ENCODE measurements at regions not wholly inside any gene's neighbourhood (a gene's known extent, or its start where the extent isn't known, plus 50 kb on each side); places are given as distances from the start of the nearest gene placed in this dataset.
A peak's percentile ranks its signal among the peaks of the same experiment; 100 is the strongest.

DNA sequence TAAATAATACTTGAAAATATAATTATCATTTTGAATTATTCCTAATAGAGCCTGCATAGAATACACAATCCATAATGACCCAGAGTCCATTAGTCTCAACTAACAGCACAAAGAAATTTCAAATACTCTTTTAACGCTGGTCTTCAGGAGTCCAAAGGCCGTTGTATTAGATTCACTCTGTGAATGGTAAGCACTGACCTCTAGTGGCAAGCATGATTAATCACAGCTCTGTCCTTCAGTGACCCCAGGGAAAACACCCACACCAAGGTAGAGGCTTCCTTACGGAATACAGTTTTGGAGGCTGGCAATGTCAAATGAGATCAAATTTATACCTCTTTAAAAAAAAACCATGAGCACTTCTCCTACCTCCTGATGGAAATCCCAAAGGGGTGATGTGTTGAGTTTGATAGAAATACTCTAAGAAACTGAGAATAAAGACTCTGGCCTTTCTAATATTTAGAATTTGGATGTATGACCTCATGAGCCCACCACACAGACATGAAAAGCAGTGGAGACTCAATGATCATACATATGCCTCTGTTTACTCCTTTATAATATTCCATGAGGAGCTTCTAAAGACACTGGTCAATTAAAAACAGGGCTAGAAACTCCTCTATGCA is 147.2 kb upstream of the DKK2 start:
- H3K36me3 ChIP-seq = no peaks in the 10 kb centered on the region
- H3K4me1 ChIP-seq = no peaks in the 10 kb centered on the region
- DNase-seq (ENCODE audit: extremely low spot score) = no peak
- H3K4me3 ChIP-seq = no peak overlapping the region
- no peaks in the 10 kb centered on the region for H3K27me3 ChIP-seq
- 2% methylated on average over 3 of the region's 3 CpGs for WGBS
- intact Hi-C loops (cut with DNase I) = loop anchor here (5.0 kb wide), 1 partner anchor 816 kb away; the partner anchor contains the start of gene GIMD1
- no peaks in the 10 kb centered on the region for H3K9me3 ChIP-seq
- no peak overlapping the region for H3K27ac ChIP-seq (replicated peaks in 1 of 4)
- TF ChIP-seq, protein P1, sequence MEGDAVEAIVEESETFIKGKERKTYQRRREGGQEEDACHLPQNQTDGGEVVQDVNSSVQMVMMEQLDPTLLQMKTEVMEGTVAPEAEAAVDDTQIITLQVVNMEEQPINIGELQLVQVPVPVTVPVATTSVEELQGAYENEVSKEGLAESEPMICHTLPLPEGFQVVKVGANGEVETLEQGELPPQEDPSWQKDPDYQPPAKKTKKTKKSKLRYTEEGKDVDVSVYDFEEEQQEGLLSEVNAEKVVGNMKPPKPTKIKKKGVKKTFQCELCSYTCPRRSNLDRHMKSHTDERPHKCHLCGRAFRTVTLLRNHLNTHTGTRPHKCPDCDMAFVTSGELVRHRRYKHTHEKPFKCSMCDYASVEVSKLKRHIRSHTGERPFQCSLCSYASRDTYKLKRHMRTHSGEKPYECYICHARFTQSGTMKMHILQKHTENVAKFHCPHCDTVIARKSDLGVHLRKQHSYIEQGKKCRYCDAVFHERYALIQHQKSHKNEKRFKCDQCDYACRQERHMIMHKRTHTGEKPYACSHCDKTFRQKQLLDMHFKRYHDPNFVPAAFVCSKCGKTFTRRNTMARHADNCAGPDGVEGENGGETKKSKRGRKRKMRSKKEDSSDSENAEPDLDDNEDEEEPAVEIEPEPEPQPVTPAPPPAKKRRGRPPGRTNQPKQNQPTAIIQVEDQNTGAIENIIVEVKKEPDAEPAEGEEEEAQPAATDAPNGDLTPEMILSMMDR (IDR thresholded peaks at IDR 0.05) = peak; percentile 62 to 78 (median 65)
- TF ChIP-seq POLR2A (IDR thresholded peaks at IDR 0.05; ENCODE audit: low read depth) = no peak

DNA sequence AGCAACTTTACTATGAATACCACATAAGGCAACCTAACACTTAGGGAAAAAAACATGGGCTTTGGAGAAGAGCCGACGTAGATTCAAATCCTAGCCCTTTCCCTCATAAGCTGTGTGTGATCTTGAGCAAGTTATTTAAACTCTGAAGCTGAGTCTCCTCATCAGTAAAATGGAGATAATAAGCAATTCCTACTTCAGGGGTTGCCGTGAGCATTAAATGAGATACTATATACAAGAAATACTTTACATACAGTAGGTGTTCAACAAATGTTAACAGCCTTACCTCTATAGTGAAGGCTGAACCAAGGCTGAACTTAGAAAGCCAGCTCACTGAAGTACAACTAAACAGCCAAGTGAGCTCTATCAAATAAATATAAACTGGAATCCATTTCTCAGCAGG is 146.2 kb upstream of the DKK2 start:
- no peak overlapping the region for H3K27ac ChIP-seq (replicated peaks in 1 of 4)
- TF ChIP-seq EP300 (IDR thresholded peaks at IDR 0.05) (no peak), POLR2AphosphoS5 (IDR thresholded peaks at IDR 0.05) (no peak), POLR2A (IDR thresholded peaks at IDR 0.05; ENCODE audit: low read depth) (no peak)
- TF ChIP-seq, protein P1 (IDR thresholded peaks at IDR 0.05) = no peak
- no peaks in the 10 kb centered on the region for H3K4me1 ChIP-seq
- H3K36me3 ChIP-seq = no peaks in the 10 kb centered on the region
- H3K27me3 ChIP-seq = no peaks in the 10 kb centered on the region
- no peaks in the 10 kb centered on the region for H3K9me3 ChIP-seq
- H3K4me3 ChIP-seq = no peak overlapping the region
- 95% methylated on average over 3 of the region's 3 CpGs for WGBS
- intact Hi-C loops (cut with DNase I) = loop anchor here (5.0 kb wide), 1 partner anchor 815 kb away; the partner anchor contains the start of gene GIMD1
- no peak for DNase-seq (ENCODE audit: extremely low spot score)

DNA sequence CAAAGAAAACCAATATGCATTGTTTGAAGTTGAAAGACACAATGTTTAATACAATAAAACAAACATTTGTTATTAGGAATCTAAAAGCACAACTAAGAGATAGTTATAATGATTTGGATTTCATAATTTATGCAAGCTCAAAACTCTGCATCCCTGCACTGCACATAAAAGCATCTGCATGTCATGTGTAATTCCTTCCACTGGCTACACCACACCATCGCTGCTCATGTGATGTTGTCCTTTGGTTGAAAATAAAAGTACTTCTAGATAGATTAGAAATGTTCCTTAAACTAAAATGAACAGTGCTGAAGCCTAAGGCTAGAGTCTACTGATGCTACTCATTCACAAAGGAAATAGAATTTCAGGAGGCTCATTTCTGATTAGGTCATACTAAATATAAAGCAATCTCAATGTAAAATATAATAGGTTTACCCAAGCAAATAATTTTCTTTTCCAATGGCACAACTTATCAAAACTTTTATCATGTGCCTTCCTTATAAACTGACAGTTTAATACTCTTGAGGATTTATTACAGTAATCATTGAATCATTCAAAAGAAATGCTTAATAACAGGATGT is 130.8 kb upstream of the DKK2 start:
- Histone ChIP-seq H3K4me3 (no peak overlapping the region), H3K27ac (replicated peaks in 1 of 4) (no peak overlapping the region), H3K36me3 (no peaks in the 10 kb centered on the region), H3K4me1 (no peaks in the 10 kb centered on the region), H3K9me3 (peaks cover 0 to 13% (median 4%) of the 10 kb centered on the region in 4 donors), H3K27me3 (no peaks in the 10 kb centered on the region)
- 82% methylated on average over 1 of the region's 1 CpG for WGBS
- DNase-seq (ENCODE audit: extremely low spot score) = no peak
- TF ChIP-seq POLR2AphosphoS5 (IDR thresholded peaks at IDR 0.05) = no peak
- TF ChIP-seq EP300 (IDR thresholded peaks at IDR 0.05) = no peak
- TF ChIP-seq POLR2A (IDR thresholded peaks at IDR 0.05; ENCODE audit: low read depth) = no peak
- TF ChIP-seq, protein P1 (IDR thresholded peaks at IDR 0.05) = no peak
- intact Hi-C loops (cut with DNase I) = no loop called here

DNA sequence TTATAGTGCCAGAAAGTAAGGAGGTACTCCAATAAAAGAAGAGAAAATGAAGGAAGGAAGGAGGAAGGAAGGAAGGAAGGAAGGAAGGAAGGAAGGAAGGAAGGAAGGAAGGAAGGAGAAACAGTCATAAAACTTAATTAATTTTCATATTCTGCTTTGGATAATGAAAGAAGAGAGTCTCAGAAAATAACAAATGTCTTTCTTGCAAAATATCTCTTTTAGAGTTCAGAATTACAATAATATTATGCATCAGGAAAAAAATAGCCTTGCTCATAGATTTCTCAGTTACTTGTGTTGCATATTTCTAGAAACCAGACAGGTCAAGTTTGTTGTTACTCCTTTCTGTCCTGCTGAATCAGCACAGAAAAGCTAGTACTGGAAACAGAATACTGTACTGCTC is 130.1 kb upstream of the DKK2 start:
- DNase-seq (ENCODE audit: extremely low spot score) = no peak
- Histone ChIP-seq H3K4me1 (no peaks in the 10 kb centered on the region), H3K27ac (replicated peaks in 1 of 4) (no peak overlapping the region), H3K27me3 (no peaks in the 10 kb centered on the region), H3K36me3 (no peaks in the 10 kb centered on the region), H3K9me3 (peaks cover 0 to 13% (median 4%) of the 10 kb centered on the region in 4 donors), H3K4me3 (no peak overlapping the region)
- intact Hi-C loops (cut with DNase I) = no loop called here
- TF ChIP-seq EP300 (IDR thresholded peaks at IDR 0.05) = no peak
- TF ChIP-seq, protein P1 (IDR thresholded peaks at IDR 0.05) = no peak
- TF ChIP-seq POLR2AphosphoS5 (IDR thresholded peaks at IDR 0.05) = no peak
- TF ChIP-seq POLR2A (IDR thresholded peaks at IDR 0.05; ENCODE audit: low read depth) = no peak
